Endothelial cell of umbilical vein (primary cell): ENCODE measurements at regions not wholly inside any gene's neighbourhood (a gene's known extent, or its start where the extent isn't known, plus 50 kb on each side); places are given as distances from the start of the nearest gene placed in this dataset.

Source experiments
- BruUV-seq: library from RNA; stranded (reverse); fragments of 400-500 nt; replicated peaks from 2 replicates; lab custom pipeline; 2021; lab: Mats Ljungman, UMichigan
- CTCF ChIA-PET: fragments of 300-600, 350-600 bp; sonication (Branson Sonifier 250); formaldehyde crosslinking; loops from one replicate; lab custom pipeline; 2021; ENCODE audit warnings: antibody characterized with exemption, inconsistent platforms; lab: Charles Lee
- POLR2A ChIA-PET: fragments of 300-600, 350-600 bp; sonication (Branson Sonifier 250); formaldehyde crosslinking; loops from one replicate; lab custom pipeline; 2021; ENCODE audit warnings: antibody characterized with exemption, inconsistent platforms; lab: Charles Lee
- DNase-seq: peaks from one replicate; pipeline ENCODE4 v3.0.0-alpha.2; 2011; ENCODE audit warnings: low read depth, low spot score
- FAIRE-seq: peaks from 2 replicates; lab custom pipeline; 2011; peaks lifted over from hg19 to GRCh38; lab: Jason Lieb, UNC
- H2AFZ ChIP-seq: 2 replicates; pipeline ENCODE4 v1.6.0; 2012; ENCODE audit warnings: low read depth, low read length, control low read depth, inconsistent platforms
- H3K27ac ChIP-seq: 2 replicates; pipeline ENCODE4 v1.5.1; 2011; ENCODE audit warnings: low read depth, mild to moderate bottlenecking, control low read depth, low read length, moderate library complexity; ENCODE audit not compliant: insufficient read depth
- H3K27me3 ChIP-seq, 2 experiments: 2 replicates each; pipeline versions ENCODE4 v1.6.0 to v1.6.1; 2011; ENCODE audit warnings: low read length in 2 of 2, mixed read lengths in 1 of 2; ENCODE audit not compliant: control insufficient read depth in 2 of 2, insufficient read depth in 2 of 2
- H3K36me3 ChIP-seq, 2 experiments: 2 replicates in 1 of 2; 3 replicates in 1 of 2; pipeline ENCODE4 v1.5.1; 2011; ENCODE audit warnings: low read length in 2 of 2, mild to moderate bottlenecking in 1 of 2, moderate library complexity in 1 of 2; ENCODE audit not compliant: control insufficient read depth in 2 of 2, insufficient read depth in 2 of 2; ENCODE audit errors: extremely low read depth in 1 of 2
- H3K4me1 ChIP-seq: 3 replicates; pipeline ENCODE4 v1.5.1; 2011; ENCODE audit warnings: mild to moderate bottlenecking, low read length; ENCODE audit not compliant: control insufficient read depth, insufficient read depth; ENCODE audit errors: extremely low read depth
- H3K4me2 ChIP-seq: 2 replicates; pipeline ENCODE4 v1.6.1; 2011; ENCODE audit warnings: low read length, control low read depth, mixed read lengths; ENCODE audit not compliant: insufficient read depth
- H3K4me3 ChIP-seq, 3 experiments: fragments of 200-600 bp in 1 of 3; sonication (generic), shearing (Covaris generic) in 1 of 3; replicated peaks in 1 of 3; 2 replicates each; pipeline ENCODE4 v1.5.1; 2011 to 2016; ENCODE audit warnings: control low read depth in 3 of 3, low read length in 3 of 3, mild to moderate bottlenecking in 2 of 3, inconsistent platforms in 1 of 3, low read depth in 1 of 3, moderate library complexity in 1 of 3; ENCODE audit not compliant: insufficient read depth in 1 of 3
- H3K79me2 ChIP-seq: 2 replicates; pipeline ENCODE4 v1.6.0; 2012; ENCODE audit warnings: low read length, inconsistent platforms; ENCODE audit not compliant: control insufficient read depth, insufficient read depth
- H3K9ac ChIP-seq: replicated peaks from 2 replicates; pipeline ENCODE3; 2011; ENCODE audit warnings: low read length, control low read depth; ENCODE audit not compliant: insufficient read depth; ENCODE audit errors: extremely low read depth
- H3K9me1 ChIP-seq: replicated peaks from 3 replicates; pipeline ENCODE4 v1.6.0; 2011; ENCODE audit warnings: mild to moderate bottlenecking, low read length; ENCODE audit not compliant: control insufficient read depth, insufficient read depth; ENCODE audit errors: extremely low read depth
- H3K9me3 ChIP-seq: replicated peaks from 2 replicates; pipeline ENCODE4 v1.5.1; 2012; ENCODE audit warnings: low read length, inconsistent platforms; ENCODE audit not compliant: control insufficient read depth, insufficient read depth
- H4K20me1 ChIP-seq: replicated peaks from 2 replicates; pipeline ENCODE3; 2011; ENCODE audit warnings: mild to moderate bottlenecking, low read length; ENCODE audit not compliant: control insufficient read depth, insufficient read depth; ENCODE audit errors: extremely low read depth
- EZH2 ChIP-seq: IDR thresholded peaks from 2 replicates; pipeline ENCODE4 v1.6.1; 2012; ENCODE audit warnings: borderline replicate concordance, low read depth, mild to moderate bottlenecking, moderate library complexity, low read length, inconsistent platforms; ENCODE audit not compliant: severe bottlenecking
- FOS ChIP-seq: IDR thresholded peaks from 2 replicates; pipeline ENCODE4 v1.6.1; 2011; ENCODE audit warnings: mild to moderate bottlenecking, low read length, moderate library complexity, borderline replicate concordance; ENCODE audit not compliant: insufficient read depth
- GATA2 ChIP-seq: IDR thresholded peaks from 2 replicates; pipeline ENCODE4 v1.7.0; 2011; ENCODE audit warnings: low read depth, mild to moderate bottlenecking, moderate library complexity, mixed read lengths, low read length; ENCODE audit not compliant: insufficient read length, insufficient read depth
- JUN ChIP-seq: IDR thresholded peaks from 2 replicates; pipeline ENCODE4 v1.6.1; 2011; ENCODE audit warnings: borderline replicate concordance, low read depth; ENCODE audit not compliant: insufficient read length, insufficient read depth
- MYC ChIP-seq: IDR thresholded peaks from one replicate; pipeline ENCODE4 v1.6.1; 2011; ENCODE audit warnings: mild to moderate bottlenecking, low read depth, low read length
- POLR2A ChIP-seq: IDR thresholded peaks from 2 replicates; pipeline ENCODE4 v1.6.1; 2012; ENCODE audit warnings: low read depth, mild to moderate bottlenecking, control low read depth, low read length
- POLR2AphosphoS5 ChIP-seq: IDR thresholded peaks from 2 replicates; pipeline ENCODE4 v1.6.1; 2012; ENCODE audit warnings: low read depth, mild to moderate bottlenecking, control low read depth, low read length, moderate library complexity; ENCODE audit not compliant: insufficient read depth
- dilution Hi-C: fragments of 300-500 bp; cut with MboI; formaldehyde crosslinking; loops from one replicate; pipeline ENCODE4 v1.15.0; 2019; ENCODE audit warnings: low sequenced_read_pairs; ENCODE audit not compliant: extremely low pct_ligation_motif_present
- intact Hi-C: fragments of 100-400 bp; cut with micrococcal nuclease; formaldehyde crosslinking; loops from one replicate; pipeline ENCODE4 v1.10.0; 2022
- TF ChIP-seq, protein P1 (sequence below): IDR thresholded peaks from 2 replicates; pipeline ENCODE4 v1.6.1; 2011; ENCODE audit not compliant: insufficient read depth, insufficient read length
- TF ChIP-seq, protein P2 (sequence below), 2 donors: IDR thresholded peaks; 1 replicate in 1 of 2; 2 replicates in 1 of 2; pipeline ENCODE4 v1.5.1; 2011; ENCODE audit warnings: low read length in 2 of 2, mild to moderate bottlenecking in 2 of 2, moderate library complexity in 2 of 2, control low read depth in 1 of 2, inconsistent platforms in 1 of 2, low read depth in 1 of 2; ENCODE audit not compliant: insufficient read depth in 1 of 2; ENCODE audit errors: extremely low read depth in 1 of 2

DNA sequence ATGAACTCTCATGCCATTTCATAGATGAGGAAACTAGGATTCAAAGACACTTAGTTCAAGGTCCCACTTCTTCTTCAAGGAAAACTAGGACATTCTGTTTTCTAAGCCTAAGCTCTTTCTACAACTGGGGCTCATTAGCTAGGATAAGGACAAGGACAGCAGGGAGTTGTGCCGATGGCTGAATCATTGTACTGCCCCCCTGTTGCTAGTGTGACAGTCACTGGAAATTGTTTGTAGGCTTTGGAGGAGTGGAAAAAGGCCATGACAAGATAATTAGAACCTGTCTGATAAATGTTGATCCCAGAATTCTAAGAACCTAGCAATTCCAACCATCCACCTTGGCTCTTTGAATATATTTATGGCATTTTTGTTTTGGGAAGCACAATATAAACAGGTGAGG lies 445.7 kb downstream of the CDH8 start:
- FAIRE-seq (no peak), DNase-seq (no peak)
- no peaks in the 10 kb centered on the region for H3K9me3 ChIP-seq
- TF ChIP-seq POLR2A: no peak
- no peak for TF ChIP-seq JUN
- no peak for TF ChIP-seq POLR2AphosphoS5
- no peak for TF ChIP-seq FOS
- TF ChIP-seq, protein P1, sequence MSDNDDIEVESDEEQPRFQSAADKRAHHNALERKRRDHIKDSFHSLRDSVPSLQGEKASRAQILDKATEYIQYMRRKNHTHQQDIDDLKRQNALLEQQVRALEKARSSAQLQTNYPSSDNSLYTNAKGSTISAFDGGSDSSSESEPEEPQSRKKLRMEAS: no peak
- TF ChIP-seq EZH2: no peak
- no peak for TF ChIP-seq MYC
- no peak for TF ChIP-seq GATA2
- intact Hi-C loops (no loop called here), dilution Hi-C loops (no loop called here)
- H3K4me3 ChIP-seq: no peak overlapping the region
- no peaks in the 10 kb centered on the region for H3K36me3 ChIP-seq
- H3K79me2 ChIP-seq: no peaks in the 10 kb centered on the region
- no peaks in the 10 kb centered on the region for H4K20me1 ChIP-seq
- H3K4me2 ChIP-seq: no peak overlapping the region
- no peaks in the 10 kb centered on the region for H3K9me1 ChIP-seq
- no peaks in the 10 kb centered on the region for H3K4me1 ChIP-seq
- ChIA-PET CTCF (no interaction called here), POLR2A (no interaction called here)
- H3K9ac ChIP-seq: no peak overlapping the region
- H3K27me3 ChIP-seq: no peaks in the 10 kb centered on the region
- no TSS peak for BruUV-seq
- no peak overlapping the region for H2AFZ ChIP-seq
- no peak overlapping the region for H3K27ac ChIP-seq

DNA sequence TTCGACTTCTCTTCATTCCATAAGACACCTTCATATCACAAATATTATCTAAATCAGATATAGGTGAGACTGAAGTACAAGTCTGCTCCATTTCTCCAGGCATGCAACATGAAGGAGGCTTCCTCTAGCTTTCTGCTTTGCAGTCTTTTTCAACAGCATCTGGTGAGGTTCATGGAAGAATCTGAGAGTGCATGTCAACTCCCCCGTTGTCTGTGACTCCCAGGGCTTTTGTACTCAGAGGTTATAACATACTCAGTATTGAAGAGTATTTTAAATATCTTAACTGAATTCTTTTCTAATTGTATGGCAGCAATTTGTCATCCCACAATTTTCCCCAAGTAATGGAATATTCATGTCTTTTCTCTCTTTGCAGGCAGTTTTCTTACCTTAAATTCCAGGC lies 448.7 kb downstream of the CDH8 start:
- intact Hi-C loops: no loop called here
- Histone ChIP-seq H3K9ac (no peak overlapping the region), H4K20me1 (no peaks in the 10 kb centered on the region), H3K79me2 (no peaks in the 10 kb centered on the region), H3K36me3 (no peaks in the 10 kb centered on the region), H3K4me2 (no peak overlapping the region), H3K4me1 (no peaks in the 10 kb centered on the region), H3K9me3 (no peaks in the 10 kb centered on the region), H3K4me3 (no peak overlapping the region), H3K9me1 (no peaks in the 10 kb centered on the region), H3K27me3 (no peaks in the 10 kb centered on the region), H2AFZ (no peak overlapping the region), H3K27ac (no peak overlapping the region)
- TF ChIP-seq, protein P2, sequence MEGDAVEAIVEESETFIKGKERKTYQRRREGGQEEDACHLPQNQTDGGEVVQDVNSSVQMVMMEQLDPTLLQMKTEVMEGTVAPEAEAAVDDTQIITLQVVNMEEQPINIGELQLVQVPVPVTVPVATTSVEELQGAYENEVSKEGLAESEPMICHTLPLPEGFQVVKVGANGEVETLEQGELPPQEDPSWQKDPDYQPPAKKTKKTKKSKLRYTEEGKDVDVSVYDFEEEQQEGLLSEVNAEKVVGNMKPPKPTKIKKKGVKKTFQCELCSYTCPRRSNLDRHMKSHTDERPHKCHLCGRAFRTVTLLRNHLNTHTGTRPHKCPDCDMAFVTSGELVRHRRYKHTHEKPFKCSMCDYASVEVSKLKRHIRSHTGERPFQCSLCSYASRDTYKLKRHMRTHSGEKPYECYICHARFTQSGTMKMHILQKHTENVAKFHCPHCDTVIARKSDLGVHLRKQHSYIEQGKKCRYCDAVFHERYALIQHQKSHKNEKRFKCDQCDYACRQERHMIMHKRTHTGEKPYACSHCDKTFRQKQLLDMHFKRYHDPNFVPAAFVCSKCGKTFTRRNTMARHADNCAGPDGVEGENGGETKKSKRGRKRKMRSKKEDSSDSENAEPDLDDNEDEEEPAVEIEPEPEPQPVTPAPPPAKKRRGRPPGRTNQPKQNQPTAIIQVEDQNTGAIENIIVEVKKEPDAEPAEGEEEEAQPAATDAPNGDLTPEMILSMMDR (IDR thresholded peaks at IDR 0.05; ENCODE audit: extremely low read depth in 1 of 2, insufficient read depth in 1 of 2, low read depth in 1 of 2, low read length in 2 of 2): no peak
- TF ChIP-seq JUN (no peak), MYC (no peak), GATA2 (no peak), POLR2A (no peak), POLR2AphosphoS5 (no peak), FOS (no peak), EZH2 (no peak)
- TF ChIP-seq, protein P1: no peak
- ChIA-PET POLR2A (no interaction called here), CTCF (no interaction called here)
- DNase-seq (no peak), FAIRE-seq (no peak)
- dilution Hi-C loops: no loop called here
- no TSS peak for BruUV-seq
